ENCODE measurements at regions not wholly inside any gene's neighbourhood (a gene's known extent, or its start where the extent isn't known, plus 50 kb on each side); places are given as distances from the start of the nearest gene placed in this dataset.
"Not testable (repeated sequence)": the region's sequence is repeated elsewhere in the genome, so short reads cannot be mapped to it uniquely, and the experiment has no call there.

GRCh38 chr2:185278761-185279160 is 459.8 kb upstream of the FSIP2 start:
- BruUV-seq (replicated peaks), result no TSS peak
- DNase-seq (ENCODE audit: low spot score), result no peak
- H3K4me2 ChIP-seq (ENCODE audit: low read length), result no peak overlapping the region
- TF ChIP-seq CTCF (conservative IDR thresholded peaks at IDR 0.05; ENCODE audit: low read length) (no peak), EZH2phosphoT487 (IDR thresholded peaks at IDR 0.05; ENCODE audit: borderline replicate concordance, low read depth, low read length) (no peak)
- no peak overlapping the region for H2AFZ ChIP-seq (ENCODE audit: low read length)
- no peaks in the 10 kb centered on the region for H3K4me1 ChIP-seq (ENCODE audit: insufficient read depth, low read length, poor library complexity, severe bottlenecking)
- H3K9me2 ChIP-seq (ENCODE audit: insufficient read depth, low read length), result no peaks in the 10 kb centered on the region
- no peaks in the 10 kb centered on the region for H4K20me1 ChIP-seq (ENCODE audit: insufficient read depth, low read length)
- H3K4me3 ChIP-seq (ENCODE audit: low read depth, low read length, poor library complexity, severe bottlenecking), result no peak overlapping the region
- ChIA-PET CTCF (ENCODE audit: unreplicated experiment) (no interaction called here), POLR2A (interaction anchor here (0.6 to 1.2 kb wide), 2 partner anchors 13 to 1251 kb away, joined by 3 read pairs; no protein-coding TSS in a partner anchor)
- H3K9me3 ChIP-seq (ENCODE audit: low read length), result no peaks in the 10 kb centered on the region
- no peaks in the 10 kb centered on the region for H3K79me2 ChIP-seq (ENCODE audit: insufficient read depth, low read depth, low read length)
- no peaks in the 10 kb centered on the region for H3K36me3 ChIP-seq (ENCODE audit: insufficient read depth, low read length)
- H3K27ac ChIP-seq (ENCODE audit: low read depth, low read length, poor library complexity, severe bottlenecking), result no peak overlapping the region
- intact Hi-C loops (cut with micrococcal nuclease; ENCODE audit: unreplicated experiment), result no loop called here

DNA sequence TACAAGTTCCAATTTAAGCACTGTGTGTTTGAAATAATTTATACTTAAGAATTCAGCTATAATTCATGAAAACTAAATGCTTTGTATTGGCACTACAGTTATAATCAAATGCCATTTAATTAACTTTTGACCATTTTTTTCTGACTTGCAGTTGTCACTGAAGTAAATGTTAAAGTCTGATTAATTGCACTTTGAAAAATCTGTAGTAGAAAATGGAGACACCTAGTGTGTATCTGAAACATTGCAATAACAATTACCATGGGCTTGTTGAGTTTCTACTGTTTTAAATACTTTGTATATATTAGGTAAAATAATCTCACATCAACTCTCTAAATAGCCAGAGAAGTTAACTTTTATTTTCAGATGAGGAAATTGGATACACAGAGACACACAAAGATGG is 458.6 kb upstream of the FSIP2 start:
- Histone ChIP-seq H3K9me2 (ENCODE audit: insufficient read depth, low read length) (no peaks in the 10 kb centered on the region), H2AFZ (ENCODE audit: low read length) (no peak overlapping the region), H3K4me1 (ENCODE audit: insufficient read depth, low read length, poor library complexity, severe bottlenecking) (no peaks in the 10 kb centered on the region), H4K20me1 (ENCODE audit: insufficient read depth, low read length) (no peaks in the 10 kb centered on the region), H3K9me3 (ENCODE audit: low read length) (no peaks in the 10 kb centered on the region), H3K36me3 (ENCODE audit: insufficient read depth, low read length) (no peaks in the 10 kb centered on the region), H3K27ac (ENCODE audit: low read depth, low read length, poor library complexity, severe bottlenecking) (no peak overlapping the region), H3K4me3 (ENCODE audit: low read depth, low read length, poor library complexity, severe bottlenecking) (no peak overlapping the region), H3K4me2 (ENCODE audit: low read length) (no peak overlapping the region), H3K79me2 (ENCODE audit: insufficient read depth, low read depth, low read length) (no peaks in the 10 kb centered on the region)
- intact Hi-C loops (cut with micrococcal nuclease; ENCODE audit: unreplicated experiment), result no loop called here
- DNase-seq (ENCODE audit: low spot score), result peak; percentile 21
- peak; percentile 87 for TF ChIP-seq CTCF (conservative IDR thresholded peaks at IDR 0.05; ENCODE audit: low read length)
- TF ChIP-seq EZH2phosphoT487 (IDR thresholded peaks at IDR 0.05; ENCODE audit: borderline replicate concordance, low read depth, low read length), result no peak
- ChIA-PET CTCF (ENCODE audit: unreplicated experiment) (no interaction called here), POLR2A (no interaction called here)
- BruUV-seq (replicated peaks), result no TSS peak

DNA sequence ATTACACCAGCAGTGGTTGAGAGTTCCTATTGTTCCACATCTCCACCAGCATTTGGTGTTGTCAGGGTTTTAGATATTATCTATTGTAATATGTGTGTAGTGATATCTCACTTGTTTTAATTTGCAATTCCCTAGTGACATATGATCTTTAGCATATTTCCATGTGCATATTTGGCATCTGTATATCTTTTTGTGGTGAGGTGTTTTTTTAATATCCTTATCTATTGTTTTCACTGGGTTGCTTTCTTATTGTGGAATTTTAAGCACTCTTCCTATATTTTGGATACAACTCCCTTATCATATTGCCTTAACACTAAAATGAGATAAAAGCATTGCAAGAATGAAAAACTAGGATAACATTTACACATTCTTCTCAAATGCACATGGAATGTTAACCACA is 453.9 kb upstream of the FSIP2 start:
- POLR2A ChIA-PET, result no interaction called here
- Histone ChIP-seq H3K79me2 (ENCODE audit: insufficient read depth, low read depth, low read length) (no peaks in the 10 kb centered on the region), H3K9me3 (ENCODE audit: low read length) (no peaks in the 10 kb centered on the region), H3K4me1 (ENCODE audit: insufficient read depth, low read length, poor library complexity, severe bottlenecking) (no peaks in the 10 kb centered on the region), H3K4me2 (ENCODE audit: low read length) (no peak overlapping the region), H3K4me3 (ENCODE audit: low read depth, low read length, poor library complexity, severe bottlenecking) (no peak overlapping the region), H3K9me2 (ENCODE audit: insufficient read depth, low read length) (no peaks in the 10 kb centered on the region), H3K27ac (ENCODE audit: low read depth, low read length, poor library complexity, severe bottlenecking) (no peak overlapping the region), H3K36me3 (ENCODE audit: insufficient read depth, low read length) (no peaks in the 10 kb centered on the region), H4K20me1 (ENCODE audit: insufficient read depth, low read length) (no peaks in the 10 kb centered on the region), H2AFZ (ENCODE audit: low read length) (no peak overlapping the region)
- DNase-seq (ENCODE audit: low spot score), result no peak
- no TSS peak for BruUV-seq (replicated peaks)
- TF ChIP-seq CTCF (conservative IDR thresholded peaks at IDR 0.05; ENCODE audit: low read length) (no peak), EZH2phosphoT487 (IDR thresholded peaks at IDR 0.05; ENCODE audit: borderline replicate concordance, low read depth, low read length) (no peak)
- intact Hi-C loops (cut with micrococcal nuclease; ENCODE audit: unreplicated experiment), result no loop called here
- CTCF ChIA-PET (ENCODE audit: unreplicated experiment), result no interaction called here

- H3K4me3 ChIP-seq (ENCODE audit: low read depth, low read length, poor library complexity, severe bottlenecking); H2AFZ ChIP-seq (ENCODE audit: low read length); H3K9me3 ChIP-seq (ENCODE audit: low read length); H3K36me3 ChIP-seq (ENCODE audit: insufficient read depth, low read length); DNase-seq (ENCODE audit: low spot score); H3K79me2 ChIP-seq (ENCODE audit: insufficient read depth, low read depth, low read length); CTCF ChIA-PET (ENCODE audit: unreplicated experiment); BruUV-seq (replicated peaks); H4K20me1 ChIP-seq (ENCODE audit: insufficient read depth, low read length); H3K4me1 ChIP-seq (ENCODE audit: insufficient read depth, low read length, poor library complexity, severe bottlenecking); H3K4me2 ChIP-seq (ENCODE audit: low read length); H3K9me2 ChIP-seq (ENCODE audit: insufficient read depth, low read length); H3K27ac ChIP-seq (ENCODE audit: low read depth, low read length, poor library complexity, severe bottlenecking): not testable (repeated sequence)
- intact Hi-C loops (cut with micrococcal nuclease; ENCODE audit: unreplicated experiment), result loop anchor here (10.0 kb wide), 1 partner anchor 965 kb away; no protein-coding TSS in a partner anchor
- POLR2A ChIA-PET, result interaction anchor here (1.3 kb wide), 1 partner anchor 13 kb away, joined by 4 read pairs; no protein-coding TSS in a partner anchor
Measured at GRCh38 chr2:185290012-185290411, 448.6 kb upstream of the FSIP2 start.
